HEK293 (cell line): ENCODE measurements at regions not wholly inside any gene's neighbourhood (a gene's known extent, or its start where the extent isn't known, plus 50 kb on each side); places are given as distances from the start of the nearest gene placed in this dataset.

Experiments
- ZNF138 ChIP-seq: fragments of 450-650 bp; formaldehyde crosslinking; IDR thresholded peaks from 2 replicates; pipeline ENCODE4 v1.5.1; 2016; ENCODE audit warnings: missing biosample characterization, missing genetic modification characterization, borderline replicate concordance
- ZNF558 ChIP-seq: fragments of 450-650 bp; formaldehyde crosslinking; IDR thresholded peaks from 2 replicates; pipeline ENCODE4 v1.5.1; 2016; ENCODE audit warnings: missing biosample characterization, missing genetic modification characterization
- TF ChIP-seq, protein P1 (sequence below): fragments of 450-650 bp; formaldehyde crosslinking; IDR thresholded peaks from 2 replicates; pipeline ENCODE4 v1.5.1; 2016; ENCODE audit warnings: missing biosample characterization, missing genetic modification characterization

DNA sequence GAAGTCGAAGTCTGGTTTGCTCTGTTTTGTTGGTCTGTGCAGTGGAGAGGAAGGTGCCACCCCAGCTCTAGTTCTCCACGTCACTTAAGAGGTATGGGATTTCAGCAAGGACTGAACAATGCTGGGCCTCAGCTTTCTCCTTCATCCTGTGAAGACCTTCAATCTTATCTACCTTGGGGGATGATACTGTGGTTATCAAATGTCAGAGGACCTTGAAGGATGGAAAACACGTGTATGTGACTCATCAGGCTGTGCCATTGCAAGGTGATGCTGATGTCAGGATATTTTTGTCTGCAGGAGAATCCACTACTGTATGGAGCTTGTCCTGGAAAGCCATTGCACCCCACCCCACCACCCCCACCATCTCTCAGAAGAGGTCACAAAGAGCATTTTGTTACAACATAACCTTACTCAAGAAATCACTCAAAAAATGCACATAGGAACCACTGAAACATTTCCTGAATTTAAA is 81.4 kb upstream of the UQCRFS1 start:
- TF ChIP-seq, protein P1, sequence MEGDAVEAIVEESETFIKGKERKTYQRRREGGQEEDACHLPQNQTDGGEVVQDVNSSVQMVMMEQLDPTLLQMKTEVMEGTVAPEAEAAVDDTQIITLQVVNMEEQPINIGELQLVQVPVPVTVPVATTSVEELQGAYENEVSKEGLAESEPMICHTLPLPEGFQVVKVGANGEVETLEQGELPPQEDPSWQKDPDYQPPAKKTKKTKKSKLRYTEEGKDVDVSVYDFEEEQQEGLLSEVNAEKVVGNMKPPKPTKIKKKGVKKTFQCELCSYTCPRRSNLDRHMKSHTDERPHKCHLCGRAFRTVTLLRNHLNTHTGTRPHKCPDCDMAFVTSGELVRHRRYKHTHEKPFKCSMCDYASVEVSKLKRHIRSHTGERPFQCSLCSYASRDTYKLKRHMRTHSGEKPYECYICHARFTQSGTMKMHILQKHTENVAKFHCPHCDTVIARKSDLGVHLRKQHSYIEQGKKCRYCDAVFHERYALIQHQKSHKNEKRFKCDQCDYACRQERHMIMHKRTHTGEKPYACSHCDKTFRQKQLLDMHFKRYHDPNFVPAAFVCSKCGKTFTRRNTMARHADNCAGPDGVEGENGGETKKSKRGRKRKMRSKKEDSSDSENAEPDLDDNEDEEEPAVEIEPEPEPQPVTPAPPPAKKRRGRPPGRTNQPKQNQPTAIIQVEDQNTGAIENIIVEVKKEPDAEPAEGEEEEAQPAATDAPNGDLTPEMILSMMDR (tag by site-specific recombination), result no peak
- TF ChIP-seq ZNF558 (tag by site-specific recombination), result no peak
- no peak for TF ChIP-seq ZNF138 (tag by site-specific recombination)
